Body of pancreas (tissue), 4 donors: ENCODE measurements at regions not wholly inside any gene's neighbourhood (a gene's known extent, or its start where the extent isn't known, plus 50 kb on each side); places are given as distances from the start of the nearest gene placed in this dataset.
"Not testable (repeated sequence)": the region's sequence is repeated elsewhere in the genome, so short reads cannot be mapped to it uniquely, and the experiment has no call there.

ENCODE experiments used
- ATAC-seq: fragments of 150-250 bp; one replicate; pipeline ENCODE4 v1.9.1; 2016
- DNase-seq, 4 donors: peaks; one replicate each; pipeline ENCODE4 v3.0.0-alpha.2; 2019
- H3K27ac ChIP-seq, 4 donors: fragments of 200-600 bp; sonication (generic); 1 replicate in 3 of 4; 2 replicates in 1 of 4; pipeline versions ENCODE4 v1.5.1 to v1.6.1; 2016 to 2019; ENCODE audit warnings: mild to moderate bottlenecking in 1 of 4, mixed read lengths in 1 of 4, moderate library complexity in 1 of 4
- H3K27me3 ChIP-seq, 2 donors: fragments of 200-600 bp; sonication (generic); one replicate each; pipeline ENCODE4 v1.6.0; 2016; ENCODE audit warnings: mild to moderate bottlenecking in 1 of 2
- H3K36me3 ChIP-seq, 2 donors: fragments of 200-600 bp; sonication (generic); replicated peaks in 1 of 2; 2 replicates each; pipeline ENCODE4 v1.5.1; 2016; ENCODE audit warnings: low read depth in 2 of 2; ENCODE audit not compliant: insufficient read depth in 1 of 2
- H3K4me1 ChIP-seq: fragments of 200-600 bp; sonication (generic); one replicate; pipeline ENCODE4 v1.6.0; 2016
- H3K4me3 ChIP-seq, 2 donors: fragments of 200-600 bp; sonication (generic); 1 replicate in 1 of 2; 2 replicates in 1 of 2; pipeline ENCODE4 v1.5.1; 2016 to 2019
- H3K9me3 ChIP-seq, 3 donors: fragments of 200-600 bp; sonication (generic); 1 replicate in 2 of 3; 2 replicates in 1 of 3; pipeline ENCODE4 v1.5.1; 2016
- POLR2A ChIP-seq, 3 donors: fragments of 450-650 bp; IDR thresholded peaks; one replicate each; pipeline ENCODE4 v1.6.1; 2016; ENCODE audit warnings: antibody characterized with exemption in 3 of 3, mild to moderate bottlenecking in 2 of 3
- WGBS, 2 donors: methylation state at CpG; one replicate each; pipeline ENCODE4 v1.1.5; 2017; 5-methylcytosine and 5-hydroxymethylcytosine counted together
- intact Hi-C: fragments of 100-400 bp; cut with DNase I; formaldehyde crosslinking; loops from one replicate; pipeline ENCODE4 v1.15.1; 2023
- TF ChIP-seq, protein P1 (sequence below), 7 experiments: fragments of 450-650 bp in 4 of 7; fragments of 200-600 bp in 3 of 7; sonication (generic) in 3 of 7; IDR thresholded peaks; one replicate each; pipeline ENCODE4 v1.5.1; 2016 to 2019; ENCODE audit warnings: antibody characterized with exemption in 7 of 7

DNA sequence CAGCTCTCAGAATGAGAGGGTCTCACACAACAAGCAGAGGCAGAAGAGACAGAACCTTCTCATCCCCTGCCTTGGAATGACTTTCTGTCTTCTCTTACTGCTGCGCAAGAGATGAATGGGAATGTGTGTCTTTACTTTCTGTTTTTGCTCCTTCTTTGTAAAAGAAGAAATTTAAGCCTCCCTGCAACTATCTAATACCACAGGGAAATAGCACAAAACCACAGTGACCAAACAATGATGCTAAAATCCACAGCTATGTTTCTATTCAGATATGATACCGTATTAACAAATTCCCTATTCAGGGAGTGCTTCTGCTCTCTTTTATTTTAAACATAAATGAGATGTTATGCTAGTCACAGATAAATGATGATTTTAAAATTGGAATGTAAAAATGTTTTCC, 173.8 kb upstream of the RAI2 start:
- no peaks in the 10 kb centered on the region for H3K27me3 ChIP-seq
- 68 to 75% methylated on average over 2 of the region's 2 CpGs for WGBS, 2 donors
- no peaks in the 10 kb centered on the region for H3K4me1 ChIP-seq
- no peak for ATAC-seq
- no peaks in the 10 kb centered on the region for H3K9me3 ChIP-seq
- H3K4me3 ChIP-seq = no peak overlapping the region
- no peaks in the 10 kb centered on the region for H3K36me3 ChIP-seq
- DNase-seq = no peak
- no peak overlapping the region for H3K27ac ChIP-seq
- TF ChIP-seq, protein P1, sequence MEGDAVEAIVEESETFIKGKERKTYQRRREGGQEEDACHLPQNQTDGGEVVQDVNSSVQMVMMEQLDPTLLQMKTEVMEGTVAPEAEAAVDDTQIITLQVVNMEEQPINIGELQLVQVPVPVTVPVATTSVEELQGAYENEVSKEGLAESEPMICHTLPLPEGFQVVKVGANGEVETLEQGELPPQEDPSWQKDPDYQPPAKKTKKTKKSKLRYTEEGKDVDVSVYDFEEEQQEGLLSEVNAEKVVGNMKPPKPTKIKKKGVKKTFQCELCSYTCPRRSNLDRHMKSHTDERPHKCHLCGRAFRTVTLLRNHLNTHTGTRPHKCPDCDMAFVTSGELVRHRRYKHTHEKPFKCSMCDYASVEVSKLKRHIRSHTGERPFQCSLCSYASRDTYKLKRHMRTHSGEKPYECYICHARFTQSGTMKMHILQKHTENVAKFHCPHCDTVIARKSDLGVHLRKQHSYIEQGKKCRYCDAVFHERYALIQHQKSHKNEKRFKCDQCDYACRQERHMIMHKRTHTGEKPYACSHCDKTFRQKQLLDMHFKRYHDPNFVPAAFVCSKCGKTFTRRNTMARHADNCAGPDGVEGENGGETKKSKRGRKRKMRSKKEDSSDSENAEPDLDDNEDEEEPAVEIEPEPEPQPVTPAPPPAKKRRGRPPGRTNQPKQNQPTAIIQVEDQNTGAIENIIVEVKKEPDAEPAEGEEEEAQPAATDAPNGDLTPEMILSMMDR (IDR thresholded peaks at IDR 0.05) = no peak
- no peak for TF ChIP-seq POLR2A (IDR thresholded peaks at IDR 0.05)
- intact Hi-C loops = no loop called here

DNA sequence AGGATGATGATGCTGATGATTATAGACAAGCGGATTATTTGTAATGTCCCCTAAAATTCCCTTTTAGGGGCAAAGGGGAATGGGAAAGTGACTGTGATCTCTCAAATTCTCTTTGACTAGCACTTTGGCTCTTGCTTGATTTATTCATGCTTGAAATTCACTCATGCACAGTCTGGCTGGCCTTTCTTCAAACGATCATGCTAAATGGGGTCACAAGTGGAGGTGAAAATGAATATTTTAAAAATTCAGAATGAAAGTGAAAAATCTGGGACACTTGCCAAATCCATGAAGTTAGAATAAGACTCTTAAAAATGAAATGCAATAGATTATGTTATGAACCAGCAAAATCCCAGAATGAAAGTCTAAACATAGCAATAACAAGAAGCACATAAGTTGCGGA, 173.4 kb upstream of the RAI2 start:
- no peak for TF ChIP-seq POLR2A (IDR thresholded peaks at IDR 0.05)
- TF ChIP-seq, protein P1 (IDR thresholded peaks at IDR 0.05) = no peak
- no peaks in the 10 kb centered on the region for H3K4me1 ChIP-seq
- 65 to 72% methylated on average over 3 of the region's 3 CpGs for WGBS, 2 donors
- no peaks in the 10 kb centered on the region for H3K9me3 ChIP-seq
- H3K27ac ChIP-seq = no peak overlapping the region
- DNase-seq (no peak), ATAC-seq (no peak)
- no peaks in the 10 kb centered on the region for H3K27me3 ChIP-seq
- no peaks in the 10 kb centered on the region for H3K36me3 ChIP-seq
- intact Hi-C loops = no loop called here
- no peak overlapping the region for H3K4me3 ChIP-seq

DNA sequence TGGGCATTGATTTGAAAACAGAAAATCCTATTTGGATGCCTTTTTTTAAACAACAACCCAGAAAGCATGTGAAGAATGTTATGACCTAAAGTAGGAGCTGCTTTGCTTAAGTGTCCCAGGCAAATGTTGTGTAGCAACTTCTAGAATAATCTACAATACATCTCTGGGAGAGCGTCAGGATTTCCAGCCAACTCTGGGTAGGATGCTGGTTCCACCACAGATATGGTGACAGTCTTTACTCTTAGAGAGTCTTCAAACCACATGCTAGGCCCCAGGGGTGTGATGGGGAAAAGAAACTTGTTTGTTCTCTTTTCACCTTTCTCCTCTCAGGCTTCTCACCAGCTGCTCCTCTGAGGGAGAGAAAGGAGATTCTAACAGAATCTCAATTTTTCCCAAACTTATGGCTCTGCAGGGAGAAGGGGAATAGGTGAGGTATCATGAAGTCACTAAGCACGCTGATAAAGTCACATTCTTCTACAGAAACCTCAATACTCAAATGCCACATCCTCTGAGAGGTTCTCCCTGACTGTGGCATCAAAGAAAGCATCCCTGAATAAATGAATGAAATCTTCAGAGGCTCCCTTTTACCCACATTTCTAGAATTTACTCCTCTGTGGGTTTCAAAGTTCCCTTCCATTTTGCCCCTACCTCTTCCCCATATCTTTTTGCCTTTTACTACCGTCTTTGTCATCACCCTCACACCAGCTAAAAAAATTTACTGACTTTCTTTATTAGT, 171.6 kb upstream of the RAI2 start:
- whole genome bisulfite sequencing, 2 donors = 67 to 70% methylated on average over 3 of the region's 3 CpGs
- H3K4me3 ChIP-seq = no peak overlapping the region
- intact Hi-C loops = no loop called here

DNA sequence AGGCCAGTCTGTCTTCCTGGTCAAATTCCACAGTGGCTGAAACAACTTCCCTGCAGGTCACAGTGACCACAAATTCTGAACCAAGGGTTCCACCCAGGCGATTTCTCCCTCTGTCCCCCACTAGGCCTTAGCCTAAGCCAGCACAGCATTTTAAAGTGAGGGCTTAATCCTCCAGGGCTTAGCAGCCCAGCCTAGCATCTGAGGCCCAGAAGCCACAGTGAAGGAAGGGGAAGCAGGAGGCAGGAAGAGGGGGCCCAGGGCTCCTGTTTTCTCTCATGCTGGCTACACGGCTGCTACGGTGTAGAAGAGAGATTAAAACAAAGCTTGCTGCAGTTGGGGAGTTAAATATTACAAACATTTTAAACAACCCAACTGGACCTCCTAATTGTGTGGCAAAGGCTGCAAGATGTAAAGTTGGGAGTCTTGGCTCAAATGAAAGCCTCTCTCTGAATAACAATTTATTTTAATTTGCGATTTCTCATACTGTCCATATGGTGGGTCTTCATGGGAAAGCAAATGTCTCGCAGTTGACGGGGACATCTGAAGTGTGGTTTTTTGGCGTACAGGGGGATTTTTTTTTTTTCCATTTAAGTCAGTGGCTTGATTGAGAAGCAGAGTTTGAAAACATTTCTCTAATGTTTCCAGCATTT, 170.8 kb upstream of the RAI2 start:
- no peaks in the 10 kb centered on the region for H3K36me3 ChIP-seq
- H3K4me3 ChIP-seq = no peak overlapping the region
- H3K4me1 ChIP-seq = no peaks in the 10 kb centered on the region
- 82 to 87% methylated on average over 7 of the region's 7 CpGs for WGBS, 2 donors
- no peak overlapping the region for H3K27ac ChIP-seq
- no peaks in the 10 kb centered on the region for H3K9me3 ChIP-seq
- TF ChIP-seq, protein P1 (IDR thresholded peaks at IDR 0.05) = no peak
- H3K27me3 ChIP-seq = no peaks in the 10 kb centered on the region
- intact Hi-C loops = no loop called here
- DNase-seq (no peak), ATAC-seq (no peak)

More for the DNA sequence above, 171.6 kb upstream of the RAI2 start:
- TF ChIP-seq, protein P1 (IDR thresholded peaks at IDR 0.05) = no peak
- TF ChIP-seq POLR2A (IDR thresholded peaks at IDR 0.05) = no peak
- H3K27ac ChIP-seq = no peak overlapping the region
- no peaks in the 10 kb centered on the region for H3K36me3 ChIP-seq
- H3K9me3 ChIP-seq = no peaks in the 10 kb centered on the region
- DNase-seq (no peak), ATAC-seq (no peak)
- no peaks in the 10 kb centered on the region for H3K4me1 ChIP-seq
- no peaks in the 10 kb centered on the region for H3K27me3 ChIP-seq

DNA sequence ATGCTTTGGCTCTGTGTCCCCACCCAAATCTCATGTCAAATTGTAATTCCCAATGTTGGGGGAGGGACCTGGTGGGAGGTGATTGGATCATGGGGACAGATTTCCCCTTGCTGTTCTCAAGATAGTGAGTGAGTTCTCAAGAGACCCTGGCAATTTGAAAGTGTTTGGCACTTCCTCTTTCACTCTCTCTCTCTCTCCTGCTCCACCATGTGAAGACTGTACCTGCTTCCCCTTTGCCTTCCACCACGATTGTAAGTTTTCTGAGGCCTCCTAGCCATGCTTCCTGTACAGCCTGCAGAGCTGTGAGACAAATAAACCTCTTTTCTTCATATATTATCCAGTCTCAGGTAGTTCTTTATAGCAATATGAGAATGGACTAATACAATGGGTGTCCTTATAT, 169.6 kb upstream of the RAI2 start:
- intact Hi-C loops, H3K27me3 ChIP-seq, H3K4me3 ChIP-seq, H3K9me3 ChIP-seq, H3K27ac ChIP-seq, DNase-seq, H3K36me3 ChIP-seq, H3K4me1 ChIP-seq, ATAC-seq: not testable (repeated sequence)
- WGBS, 2 donors = 43 to 45% methylated on average over 1 of the region's 1 CpG
